ENCODE measurements at regions not wholly inside any gene's neighbourhood (a gene's known extent, or its start where the extent isn't known, plus 50 kb on each side); places are given as distances from the start of the nearest gene placed in this dataset.

DNA sequence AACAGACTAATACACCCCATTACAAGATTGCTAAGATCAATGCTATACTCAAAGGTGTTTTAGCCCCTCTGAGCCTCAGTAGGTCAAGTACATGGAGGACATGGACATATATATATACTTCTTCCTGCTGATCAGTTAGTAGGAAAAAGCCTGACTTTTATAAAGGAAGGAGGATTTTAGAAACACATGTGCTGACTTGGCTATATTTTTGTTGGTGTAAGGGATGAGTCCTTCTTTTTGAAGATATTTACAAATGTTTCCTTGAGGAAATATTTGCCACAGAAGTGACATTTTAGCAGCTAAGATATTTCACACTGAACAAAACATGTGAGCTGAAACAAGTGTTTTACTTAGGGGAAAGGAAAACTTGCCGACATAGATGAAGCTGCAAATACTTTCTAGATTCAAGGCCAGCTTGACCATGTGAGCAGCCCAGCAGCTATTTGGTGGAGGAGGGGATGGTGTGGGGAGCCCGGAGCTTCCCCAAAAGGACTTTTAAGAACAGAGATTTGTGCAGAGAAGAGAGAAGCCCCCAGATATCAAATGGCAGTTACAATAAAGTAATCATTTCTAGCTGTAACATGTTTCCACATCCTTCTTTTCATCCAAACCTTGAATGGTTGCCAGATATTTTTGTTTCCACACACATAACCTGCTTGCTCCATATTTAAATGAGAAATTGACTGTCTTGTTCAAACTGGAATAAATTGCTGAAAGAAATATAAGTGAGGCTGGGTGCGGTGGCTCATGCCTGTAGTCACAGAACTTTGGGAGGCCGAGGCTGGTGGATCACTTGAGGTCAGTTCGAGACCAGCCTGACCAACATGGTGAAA lies 111.7 kb upstream of the NR2F2 start:
- no peak for DNase-seq

DNA sequence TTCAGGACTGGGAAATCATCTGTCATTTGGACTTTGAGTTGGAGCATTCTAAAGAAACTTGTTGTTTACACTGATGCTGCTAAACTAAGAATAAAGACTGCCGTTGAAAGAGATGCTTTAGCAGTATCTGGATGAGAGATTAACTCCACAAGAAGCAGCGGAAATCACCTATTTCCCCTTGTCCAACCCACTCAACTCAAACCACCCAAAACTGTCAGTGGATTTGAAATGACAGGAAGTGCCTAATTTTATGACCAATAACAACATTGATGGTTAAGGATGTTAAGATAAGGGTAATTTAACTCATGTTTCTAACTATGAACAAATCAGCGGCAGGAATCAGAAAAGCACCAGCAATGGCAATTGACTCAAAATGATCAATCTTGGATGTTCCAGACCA lies 110.8 kb upstream of the NR2F2 start:
- DNase-seq: no peak

DNA sequence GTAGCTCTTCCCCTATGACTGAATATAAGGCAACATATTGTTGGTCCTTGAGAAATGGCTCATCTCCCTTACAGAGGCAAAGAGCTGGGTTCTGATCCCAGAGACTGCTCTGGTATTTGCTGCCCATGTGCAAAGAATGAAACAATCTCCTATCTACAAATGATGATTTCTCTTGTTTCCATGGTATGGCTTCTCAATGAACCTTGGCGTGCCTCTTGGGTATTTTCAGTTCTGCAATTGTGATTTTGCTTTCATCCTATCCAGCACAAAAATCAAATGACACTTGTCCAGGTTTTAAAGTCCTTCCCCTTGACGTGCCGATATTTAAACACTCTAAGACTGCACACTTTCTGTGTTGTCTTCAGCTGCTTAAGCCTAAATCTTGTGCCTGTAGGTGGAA lies 109.8 kb upstream of the NR2F2 start:
- DNase-seq: no peak

DNA sequence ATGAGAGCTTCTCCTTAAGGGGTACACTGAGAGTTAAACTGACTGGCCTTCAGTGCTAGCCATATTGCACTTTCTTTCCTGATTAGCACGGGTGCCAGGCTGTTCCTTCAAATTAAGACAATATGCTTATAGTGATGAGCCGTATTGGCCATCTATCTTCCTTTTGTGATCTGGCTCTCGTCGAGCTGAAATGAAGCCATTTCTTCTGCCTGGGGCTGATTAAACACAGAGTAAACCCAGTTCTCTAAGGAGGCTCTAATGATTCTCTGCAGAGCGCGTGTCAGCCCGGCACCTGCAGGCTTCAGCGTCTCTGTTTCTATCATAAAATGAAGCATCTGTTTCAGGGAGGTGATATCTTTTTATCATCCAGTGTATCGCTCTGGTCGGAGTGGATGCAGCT lies 107.5 kb upstream of the NR2F2 start:
- DNase-seq: no peak

DNA sequence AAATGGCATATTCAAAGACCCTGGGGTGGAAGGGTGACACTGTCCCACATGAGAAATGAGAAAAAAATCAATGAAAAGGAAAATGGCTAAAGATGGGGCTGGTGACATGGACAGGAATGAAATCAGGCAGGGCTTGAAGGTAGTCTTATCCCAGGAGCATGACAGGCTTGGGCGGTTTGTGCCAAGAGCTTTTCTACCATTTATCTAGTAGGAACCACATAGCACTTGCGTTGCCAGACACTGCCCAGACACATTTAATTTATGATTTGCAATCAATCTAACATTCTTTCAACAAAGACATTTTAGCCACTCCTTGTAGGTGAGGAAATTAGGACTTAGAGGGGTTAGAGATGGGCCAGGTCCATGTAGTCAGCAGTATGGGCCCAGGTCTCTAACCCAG lies 106.6 kb upstream of the NR2F2 start:
- DNase-seq: no peak

DNA sequence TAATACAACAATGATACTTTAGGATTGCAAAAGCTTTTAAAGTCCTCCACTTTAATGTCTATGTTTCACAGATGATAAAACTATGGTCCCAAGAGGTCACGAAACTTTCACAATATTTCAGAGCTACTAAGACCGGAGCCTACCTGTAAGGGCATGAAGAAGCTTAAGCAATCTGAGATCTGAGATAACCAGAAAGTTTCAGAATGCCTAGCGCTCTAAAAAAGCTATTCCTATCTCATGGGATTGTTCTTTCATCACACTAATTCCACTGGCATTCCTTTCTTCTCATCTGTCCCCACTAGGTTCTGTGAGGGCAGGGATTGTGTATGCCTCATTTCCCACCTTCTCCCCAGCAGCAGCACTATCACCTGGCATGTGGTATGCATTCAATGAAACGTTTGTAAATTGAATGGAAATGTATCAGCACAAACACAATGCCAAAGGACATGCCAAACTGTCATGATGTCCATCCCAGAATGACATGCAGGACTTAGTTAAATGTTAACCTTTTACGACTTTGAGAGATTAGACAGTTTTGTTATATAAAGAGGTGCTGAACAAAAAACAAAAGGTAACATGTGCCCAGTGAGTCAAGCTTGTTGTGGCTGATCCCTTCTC lies 104.7 kb upstream of the NR2F2 start:
- DNase-seq: no peak

DNA sequence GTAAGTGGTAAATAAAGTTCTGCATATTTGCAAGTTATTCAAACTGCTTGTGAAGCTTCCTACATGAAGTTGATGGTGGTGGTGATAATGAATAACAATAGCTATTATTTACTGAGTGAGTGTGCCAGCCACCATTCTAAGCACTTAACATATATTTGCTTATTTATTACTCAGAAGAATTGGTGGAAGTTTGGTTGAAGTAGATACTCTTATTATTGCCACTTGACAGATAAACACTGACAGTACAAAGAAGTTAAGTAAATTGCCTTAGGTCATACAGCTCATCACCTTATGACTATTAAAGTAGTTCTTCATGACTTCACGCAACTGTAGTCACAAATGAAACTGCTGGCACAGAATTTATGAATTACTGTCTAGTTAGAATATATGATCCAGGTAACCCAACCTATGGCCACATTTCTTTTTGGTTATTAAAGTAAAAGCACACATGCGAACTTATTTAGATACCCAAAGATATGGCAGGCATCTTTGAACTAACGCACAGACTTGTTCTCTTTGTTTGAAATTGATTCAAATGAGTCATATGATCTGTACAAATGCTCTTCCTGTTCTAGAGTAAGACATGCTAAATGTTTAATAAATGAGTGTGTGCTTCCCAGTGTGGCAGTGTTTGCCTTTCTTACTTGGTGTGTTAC lies 99.8 kb upstream of the NR2F2 start:
- no peak for DNase-seq

DNA sequence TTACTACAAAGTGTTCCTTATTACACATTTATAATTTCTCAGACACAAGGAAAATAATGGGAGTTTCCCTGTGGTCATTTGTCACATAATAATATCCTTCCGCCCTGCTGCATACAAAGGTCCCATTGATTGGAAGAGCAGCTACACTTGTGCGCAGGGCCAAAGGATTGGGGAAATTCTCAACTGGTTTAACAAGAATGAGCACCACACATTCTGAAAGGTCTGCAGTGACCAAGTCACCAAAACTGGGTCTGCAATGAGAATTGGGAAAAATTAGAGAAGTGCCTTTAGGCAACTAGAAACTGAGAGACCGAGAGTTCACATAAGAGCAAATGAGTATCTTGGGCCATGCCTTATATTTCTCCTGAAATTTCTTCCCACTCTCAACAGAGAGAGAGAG lies 98.2 kb upstream of the NR2F2 start:
- DNase-seq: no peak

DNA sequence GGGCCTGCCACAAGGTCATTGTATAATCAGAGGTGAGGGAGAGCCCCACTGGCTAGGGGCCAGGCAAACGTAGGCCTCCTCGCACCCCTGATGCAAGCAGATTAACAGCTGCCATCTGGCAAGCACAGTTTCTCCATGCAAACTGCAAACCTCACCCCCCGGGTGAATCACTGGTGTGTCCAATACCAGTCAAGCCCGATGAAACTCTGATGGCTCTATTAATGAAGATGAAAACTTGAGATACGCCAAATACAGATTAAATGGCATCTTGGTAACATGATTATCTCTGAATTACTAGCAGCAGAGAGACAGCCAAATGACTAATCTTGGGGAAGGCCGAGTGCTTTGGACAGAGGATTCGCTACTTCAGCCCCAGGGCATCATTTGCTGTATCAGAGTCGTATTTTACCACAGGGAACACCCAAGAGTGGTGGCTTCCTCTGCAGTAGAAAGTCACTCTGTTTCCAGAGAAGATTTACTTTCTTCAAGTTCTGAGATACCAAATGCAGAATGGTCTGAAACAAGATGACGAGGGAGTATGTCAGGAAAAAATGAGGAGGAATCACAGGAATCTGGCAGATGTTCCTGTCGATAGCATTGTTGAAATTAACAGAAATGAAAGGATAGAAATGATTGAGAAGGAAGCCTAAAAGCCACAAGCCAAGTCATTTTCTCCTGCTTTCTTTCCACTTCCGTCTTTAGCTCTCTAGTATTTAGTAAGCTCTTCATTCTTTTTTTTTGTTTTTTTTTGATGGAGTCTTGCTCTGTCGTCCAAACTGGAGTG lies 96.2 kb upstream of the NR2F2 start:
- DNase-seq: no peak

DNA sequence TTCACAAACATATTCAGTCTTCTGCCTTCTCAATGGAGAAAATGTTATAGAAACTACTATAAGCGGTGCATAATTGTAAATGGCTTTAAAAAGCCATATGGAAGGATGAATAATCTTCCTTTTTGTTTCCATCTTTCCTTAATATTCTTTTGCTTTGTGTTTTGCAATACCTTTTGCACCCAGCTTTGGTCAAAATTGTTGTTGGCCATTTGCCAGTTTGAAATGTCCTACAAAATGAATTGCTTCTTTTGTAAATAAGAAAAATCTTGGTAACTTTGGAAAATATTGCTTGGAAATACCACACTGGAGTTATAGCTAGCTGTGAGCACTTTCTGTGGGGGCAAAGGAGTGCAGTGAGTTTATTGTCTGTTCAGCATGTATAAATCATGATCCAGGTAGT lies 93.5 kb upstream of the NR2F2 start:
- DNase-seq: no peak

DNA sequence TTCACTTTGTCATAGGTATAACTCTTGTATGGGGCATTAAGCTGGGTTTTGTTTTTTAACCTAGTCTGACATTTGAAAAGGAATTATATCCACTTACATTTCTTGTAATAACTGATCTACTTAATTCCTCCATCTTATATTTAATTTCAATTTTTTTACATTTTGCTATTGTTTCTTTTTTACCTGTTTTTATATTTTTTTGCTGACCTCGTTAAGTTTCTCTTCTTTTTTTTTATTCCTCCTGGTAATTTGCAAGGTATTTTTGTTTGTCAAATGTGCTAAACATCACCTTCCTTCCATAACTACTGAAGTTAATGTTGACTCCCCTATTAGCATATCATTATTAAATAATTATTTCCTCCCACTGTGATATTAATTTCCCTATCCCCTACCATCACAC lies 87.7 kb upstream of the NR2F2 start:
- DNase-seq: no peak

DNA sequence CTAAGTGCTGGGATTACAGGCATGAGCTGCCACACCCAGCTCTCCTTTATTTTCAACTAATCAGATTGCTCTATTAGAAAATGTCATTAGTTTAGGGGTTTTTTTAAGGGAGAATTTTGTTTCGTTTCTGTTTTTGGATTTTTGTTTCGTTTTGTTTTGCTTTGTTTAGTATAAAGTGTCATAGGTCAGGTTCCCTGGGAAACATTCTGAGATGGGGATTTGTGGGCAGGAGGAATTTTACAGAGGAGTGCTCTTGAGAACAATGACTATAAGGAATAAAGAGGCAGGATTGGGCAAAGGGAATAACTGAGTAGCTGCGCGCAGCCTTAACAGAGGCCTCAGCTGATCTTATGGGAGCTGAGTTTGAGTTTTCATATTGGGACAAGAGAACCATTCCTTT lies 86.8 kb upstream of the NR2F2 start:
- no peak for DNase-seq

DNA sequence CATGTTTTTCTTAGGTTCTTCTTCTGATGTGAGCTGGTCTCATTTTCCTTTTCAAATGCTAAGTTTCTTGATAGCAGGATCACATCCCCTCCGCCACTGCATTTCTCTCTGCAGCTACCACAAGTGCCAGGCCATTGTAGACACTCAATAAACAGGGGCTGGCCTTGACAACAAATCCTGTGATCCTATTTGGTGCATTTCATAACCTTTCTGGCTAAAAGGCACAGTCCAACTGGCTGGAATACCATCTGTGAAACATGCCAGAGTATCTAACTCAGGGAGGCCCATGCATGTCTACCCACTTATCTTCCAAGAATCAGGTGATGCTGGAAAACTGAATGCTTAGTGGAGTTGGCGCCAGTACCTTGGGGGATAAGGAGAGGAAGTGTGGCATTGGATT lies 85.2 kb upstream of the NR2F2 start:
- no peak for DNase-seq

DNA sequence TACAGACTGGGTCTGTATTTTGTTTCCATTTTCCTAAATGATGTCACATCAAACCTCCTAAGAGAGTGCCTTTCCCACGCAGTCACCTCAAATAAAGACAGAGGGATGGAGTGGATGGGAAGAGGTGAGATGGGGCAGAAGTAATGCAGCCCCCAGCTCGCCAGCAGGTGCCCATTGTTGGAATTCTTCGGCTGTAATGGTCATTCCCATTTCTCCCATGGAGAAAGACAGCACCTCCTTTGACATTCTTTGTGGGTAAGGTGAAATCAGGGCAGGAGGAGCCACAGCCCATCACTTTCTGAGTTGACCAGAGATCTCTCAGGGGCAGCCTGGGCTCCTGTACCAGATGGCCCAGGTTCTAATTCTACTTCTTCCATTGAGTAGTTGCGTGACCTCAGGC lies 84.4 kb upstream of the NR2F2 start:
- DNase-seq: no peak

DNA sequence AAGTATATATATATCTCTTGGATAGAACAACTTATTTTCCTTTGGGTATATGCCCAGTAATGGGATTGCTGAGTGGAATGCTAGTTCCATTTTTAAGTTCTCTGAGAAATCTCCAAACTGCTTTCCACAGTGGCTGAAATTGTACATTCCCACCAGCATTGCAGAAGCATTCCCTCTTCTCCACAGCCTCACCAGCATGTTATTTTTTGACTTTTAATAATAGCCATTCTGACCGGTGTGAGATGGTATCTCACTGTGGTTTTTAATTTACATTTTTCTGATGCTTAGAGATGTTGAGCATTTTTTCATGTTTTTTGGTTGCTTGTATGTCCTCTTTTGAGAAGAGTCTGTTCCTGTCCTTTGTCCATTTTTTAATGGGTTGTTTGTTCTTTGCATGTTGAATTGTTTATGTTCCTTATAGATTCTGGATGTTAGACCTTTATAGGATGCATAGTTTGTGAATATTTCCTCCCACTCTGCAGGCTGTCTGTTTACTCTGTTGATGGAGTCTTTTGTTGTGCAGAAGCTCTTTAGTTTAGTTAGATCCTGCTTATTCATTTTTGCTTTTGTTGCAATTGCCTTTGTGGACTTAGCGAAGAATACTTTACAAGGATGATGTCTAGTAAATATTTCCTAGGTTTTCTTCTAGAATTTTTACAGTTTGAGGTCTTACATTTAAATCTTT lies 82.7 kb upstream of the NR2F2 start:
- no peak for DNase-seq

DNA sequence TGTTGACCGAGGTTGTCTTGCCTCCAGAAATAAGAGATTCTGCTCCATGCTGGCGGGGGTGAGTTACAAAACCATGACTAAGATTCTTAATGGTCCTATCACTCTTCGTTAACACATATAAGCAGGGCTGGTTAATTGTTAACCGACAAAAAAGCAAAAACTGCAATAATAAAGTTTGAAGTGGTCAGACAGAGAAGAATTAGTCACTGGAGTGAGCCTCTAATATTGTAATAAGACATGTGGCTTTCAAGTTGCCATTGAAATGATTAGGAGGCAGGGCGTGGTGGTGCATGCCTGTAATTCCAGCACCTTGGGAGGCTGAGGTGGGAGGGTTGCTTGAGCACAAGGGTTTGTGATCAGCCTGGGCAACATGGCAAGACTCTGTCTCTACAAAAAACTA lies 78.4 kb upstream of the NR2F2 start:
- no peak for DNase-seq

DNA sequence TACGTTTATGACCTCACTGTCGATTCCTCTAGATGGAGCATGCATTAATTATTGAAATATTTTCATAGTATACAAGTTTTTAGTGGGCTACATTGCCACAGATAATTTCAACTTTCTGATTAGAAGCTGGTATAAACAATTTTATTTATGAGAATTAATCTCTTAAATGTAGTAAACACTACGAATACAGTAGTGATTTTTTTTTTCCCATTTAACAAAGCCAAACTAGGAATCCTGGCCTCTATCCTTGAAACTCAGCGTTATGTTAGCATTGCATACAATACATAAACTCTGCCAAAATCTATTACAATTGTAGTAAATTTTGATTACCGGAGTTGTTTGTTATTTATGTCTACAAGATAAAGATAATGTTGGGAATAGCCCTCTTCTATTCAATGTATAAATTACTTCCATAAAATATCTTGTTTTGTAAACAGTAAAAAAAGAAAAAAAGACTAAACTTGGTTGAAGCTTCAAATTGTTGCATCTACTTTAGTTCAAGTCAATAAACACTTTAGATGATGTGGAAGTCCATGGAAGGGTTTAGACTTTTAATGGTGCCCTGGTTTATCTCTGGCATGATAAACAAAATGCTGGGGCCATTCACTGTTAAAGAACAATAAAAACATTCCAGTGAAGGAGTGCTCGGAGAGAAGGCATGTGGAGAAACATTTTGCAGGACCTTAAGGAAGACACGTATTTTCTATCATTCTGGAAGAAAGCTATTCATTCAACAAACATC lies 77.3 kb upstream of the NR2F2 start:
- no peak for DNase-seq

DNA sequence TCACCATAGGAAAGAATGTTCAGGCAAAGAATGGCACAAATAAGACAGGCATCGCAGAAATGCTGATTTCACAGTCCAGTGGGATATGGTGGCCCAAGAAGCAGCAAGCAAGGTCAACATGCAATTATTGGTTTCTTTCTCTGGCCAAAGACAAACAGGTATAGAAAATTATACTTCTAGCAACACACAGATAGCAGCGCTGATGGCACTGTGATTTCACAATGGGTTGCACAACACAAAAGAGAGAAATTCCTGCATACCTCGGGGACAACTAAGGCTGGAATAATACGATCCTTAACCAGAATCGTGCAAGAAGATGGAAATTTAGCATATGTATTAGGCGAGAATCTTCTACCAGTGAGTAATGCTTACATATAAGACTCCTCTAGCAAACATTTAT lies 76.3 kb upstream of the NR2F2 start:
- DNase-seq: no peak

DNA sequence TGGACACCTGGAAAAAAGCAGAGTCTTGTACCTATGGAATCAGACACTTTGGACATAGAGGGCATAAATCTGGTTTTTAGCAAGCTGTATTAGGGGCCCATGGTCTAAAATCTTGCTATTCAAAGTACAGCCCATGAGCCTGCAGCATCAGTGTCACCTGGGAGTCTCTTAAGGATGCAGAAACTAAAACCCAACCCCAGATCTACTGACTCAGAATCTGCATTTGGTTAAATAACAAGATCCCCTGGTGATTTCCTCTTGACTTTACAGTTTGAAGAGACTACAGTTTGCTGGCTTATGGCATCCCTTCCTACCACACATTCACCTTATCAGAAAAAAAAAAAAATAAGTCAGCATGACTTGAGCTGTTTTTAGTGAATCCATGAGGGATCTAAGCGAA lies 74.9 kb upstream of the NR2F2 start:
- no peak for DNase-seq

DNA sequence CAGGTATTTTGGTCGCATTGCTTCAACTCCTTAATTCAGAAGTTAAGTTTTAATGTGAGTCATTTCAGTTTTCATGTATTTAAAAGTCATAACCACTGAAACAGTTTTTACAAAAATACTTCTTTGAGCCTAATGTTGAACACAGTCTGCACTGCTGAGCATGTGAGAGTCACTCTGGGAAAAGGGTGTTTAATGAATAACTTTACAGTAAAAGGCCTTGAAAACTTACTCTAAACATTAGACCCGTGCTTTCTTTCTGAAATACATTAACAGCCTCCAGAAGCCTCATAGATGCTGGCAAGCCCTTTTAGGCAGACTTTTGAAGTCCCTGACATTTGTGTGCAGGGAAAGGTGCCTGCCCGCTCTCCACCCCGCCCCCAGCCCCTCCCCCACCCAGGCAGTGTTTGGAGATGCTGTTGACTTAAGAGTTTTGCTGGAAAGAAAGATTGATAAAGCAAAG lies 68.9 kb upstream of the NR2F2 start:
- DNase-seq: no peak

DNA sequence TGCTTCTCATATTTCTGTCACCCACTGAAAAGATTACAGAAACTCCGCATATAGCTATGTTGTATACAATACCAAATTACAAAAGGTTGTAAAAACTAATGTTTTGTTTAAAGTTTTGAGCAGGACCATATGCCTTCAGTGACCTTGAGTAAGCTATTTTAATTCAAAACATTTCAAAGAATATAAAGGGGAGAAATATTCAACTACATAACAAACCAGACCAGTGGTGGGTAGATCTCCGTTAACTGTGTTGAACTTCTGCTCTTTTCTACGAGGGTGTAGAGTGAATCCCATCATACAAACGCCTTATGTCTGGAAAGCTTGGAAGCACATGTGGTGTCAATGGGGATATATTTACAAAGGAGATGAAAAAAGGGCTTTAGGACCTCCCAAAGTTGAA lies 68.4 kb upstream of the NR2F2 start:
- DNase-seq: no peak
